DMS 273 (cell line): ENCODE measurements at regions not wholly inside any gene's neighbourhood (a gene's known extent, or its start where the extent isn't known, plus 50 kb on each side); places are given as distances from the start of the nearest gene placed in this dataset.

Experiments
- DNase-seq: peaks from one replicate; lab custom pipeline; 2025; ENCODE audit not compliant: unreplicated experiment; lab: John Stamatoyannopoulos, UW

DNA sequence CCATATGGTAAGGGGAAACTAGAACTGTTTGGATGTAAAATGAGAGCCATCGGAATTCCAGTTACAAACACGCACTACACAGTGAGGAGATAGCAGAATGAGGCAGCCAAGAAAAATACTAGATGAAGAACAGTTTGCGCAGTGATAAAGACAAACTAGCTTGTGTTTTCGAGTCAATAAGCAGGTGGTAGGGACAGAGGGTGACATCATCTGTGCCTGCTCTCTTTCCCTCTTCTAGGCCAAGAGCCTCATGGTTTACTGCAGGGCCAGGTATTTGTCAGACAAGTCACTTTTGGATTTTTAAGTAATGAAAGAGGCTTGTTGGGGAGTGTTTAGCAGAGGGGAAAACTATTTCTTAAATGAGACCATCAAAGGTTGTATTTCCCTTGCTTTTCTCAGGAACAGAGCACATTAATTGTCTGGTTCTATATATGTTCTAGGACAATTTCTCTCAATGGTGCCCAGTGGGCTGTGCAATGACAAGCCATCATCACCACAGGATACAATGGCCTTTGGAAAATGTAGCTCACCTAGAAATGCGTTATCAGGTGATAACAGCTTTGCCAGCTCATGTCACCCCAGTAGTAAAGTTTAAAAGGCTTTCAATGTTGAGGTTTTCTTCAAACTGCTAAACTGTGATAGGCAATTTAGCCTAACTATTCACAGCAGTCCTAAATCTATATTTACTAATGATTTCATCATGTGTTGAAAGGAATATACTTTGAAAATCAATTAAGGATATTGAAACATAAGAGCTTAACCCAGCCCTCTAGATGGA, 1210.3 kb upstream of the ZEB2 start:
- peak; percentile 58 for DNase-seq

DNA sequence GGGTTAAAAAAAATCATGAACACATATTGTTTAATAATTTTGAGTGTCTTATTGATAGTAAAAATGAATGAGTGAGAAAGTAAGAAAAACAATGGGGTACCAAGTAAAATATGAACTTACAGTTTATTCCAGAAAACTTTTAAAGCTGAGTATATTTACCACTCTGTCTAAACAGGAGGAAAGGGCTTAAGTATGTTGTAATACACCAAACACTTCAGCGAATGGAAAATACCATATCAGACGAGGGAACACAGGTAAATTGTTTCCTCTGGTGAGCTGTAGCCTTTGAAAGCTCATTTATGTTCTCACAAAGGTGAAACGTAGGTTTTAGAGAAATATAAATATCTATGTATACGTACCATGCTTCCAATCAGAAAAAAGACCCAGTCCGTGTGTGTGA, 1209.6 kb upstream of the ZEB2 start:
- no peak for DNase-seq

DNA sequence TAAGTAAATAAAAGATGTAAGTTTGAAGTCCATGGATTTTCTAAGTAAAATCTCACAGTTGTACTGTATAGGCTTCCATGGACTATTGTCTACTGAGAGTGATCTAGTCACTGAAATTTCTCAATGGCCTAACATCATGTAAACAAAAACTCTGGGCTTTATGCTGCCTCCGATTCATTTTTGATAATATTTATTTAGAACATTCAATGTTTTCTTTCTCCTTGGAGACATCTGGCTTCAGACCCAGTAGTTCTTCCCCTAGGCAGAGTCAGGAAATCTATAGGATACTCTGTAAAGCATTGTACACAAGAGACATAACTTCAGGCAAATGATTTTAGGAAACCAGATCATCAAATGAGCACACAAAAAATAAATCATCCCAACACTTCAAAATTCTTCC, 1208.6 kb upstream of the ZEB2 start:
- DNase-seq, result no peak

DNA sequence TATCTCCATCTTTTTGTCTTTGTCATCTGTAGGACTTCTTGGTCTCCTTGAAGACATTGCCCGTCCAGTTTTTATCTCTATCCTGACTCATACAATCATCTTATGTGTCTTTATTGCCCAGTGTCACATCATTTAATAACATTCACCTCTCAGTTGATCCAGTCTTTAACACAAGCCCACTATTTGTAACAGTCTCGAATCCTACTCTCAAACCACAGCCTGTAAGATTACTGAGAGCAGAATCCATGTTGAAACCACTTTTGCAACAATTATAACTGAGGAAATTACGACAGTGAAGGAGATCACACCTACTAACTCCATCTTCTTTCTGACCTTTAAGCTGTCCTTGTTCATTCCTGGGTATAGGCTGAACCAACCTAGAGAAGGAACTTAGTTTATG, 1206.0 kb upstream of the ZEB2 start:
- no peak for DNase-seq

DNA sequence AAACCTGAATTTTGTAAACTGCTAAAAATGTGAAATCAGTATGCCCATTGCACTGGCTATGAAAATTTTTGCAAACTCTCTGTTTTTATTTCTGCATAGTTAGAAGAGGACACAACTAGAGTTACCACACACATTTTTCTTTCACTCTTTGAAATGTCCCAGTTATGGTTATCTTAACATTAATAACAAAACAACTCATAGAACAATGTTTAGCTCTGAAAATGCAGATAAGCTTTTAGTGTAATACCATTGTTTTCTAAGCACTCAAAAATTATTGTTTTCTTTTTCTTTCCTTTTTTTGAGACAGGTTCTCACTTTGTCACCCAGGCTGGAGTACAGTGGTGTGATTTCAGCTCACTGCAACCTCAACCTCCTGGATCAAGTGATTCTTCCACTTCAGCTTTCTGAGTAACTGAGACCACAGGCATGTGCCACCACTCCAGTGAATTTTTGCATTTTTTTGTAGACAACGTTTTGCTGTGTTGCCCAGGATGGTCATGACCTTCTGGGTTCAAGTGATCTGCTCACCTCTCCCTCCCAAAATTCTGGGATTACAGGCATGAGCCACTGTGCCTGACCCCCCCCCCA, 1204.5 kb upstream of the ZEB2 start:
- no peak for DNase-seq

DNA sequence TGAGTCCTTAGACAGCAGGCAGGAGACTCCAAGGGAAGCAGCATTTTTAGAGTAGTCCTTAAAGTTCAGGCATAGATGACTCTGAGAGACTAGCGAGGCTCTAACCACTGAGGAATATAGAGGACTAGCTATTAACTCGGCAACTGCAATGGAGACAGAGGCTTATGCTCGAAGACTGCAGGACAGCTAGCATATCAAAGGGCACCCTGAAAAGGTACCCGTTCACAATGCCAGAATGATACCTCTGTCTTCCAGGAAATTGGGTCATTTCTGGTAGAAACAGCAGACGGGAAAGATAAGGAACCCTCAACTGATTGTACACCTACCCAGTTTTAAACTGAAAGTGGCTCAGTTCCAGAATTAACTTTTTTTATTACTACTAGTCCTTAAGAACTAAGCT, 1204.0 kb upstream of the ZEB2 start:
- DNase-seq, result no peak

DNA sequence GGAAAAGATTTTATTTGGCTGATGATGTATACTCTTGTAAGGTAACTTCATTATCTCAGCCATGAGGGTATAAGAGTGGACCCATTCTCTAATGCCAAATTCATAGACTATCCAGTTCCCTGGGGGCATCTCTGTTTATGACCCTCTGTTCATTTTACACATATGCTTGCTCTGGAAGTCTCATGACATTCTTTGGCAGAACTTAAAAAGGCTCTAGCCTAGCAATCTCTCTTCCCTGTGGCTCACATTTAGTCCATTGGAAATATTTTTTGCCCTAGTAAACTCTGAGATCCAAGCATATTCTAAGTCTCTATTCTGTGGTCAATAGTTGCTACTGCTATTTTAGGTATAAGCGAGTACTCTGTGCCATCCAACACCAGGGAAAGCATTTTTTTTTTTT, 1201.8 kb upstream of the ZEB2 start:
- no peak for DNase-seq

DNA sequence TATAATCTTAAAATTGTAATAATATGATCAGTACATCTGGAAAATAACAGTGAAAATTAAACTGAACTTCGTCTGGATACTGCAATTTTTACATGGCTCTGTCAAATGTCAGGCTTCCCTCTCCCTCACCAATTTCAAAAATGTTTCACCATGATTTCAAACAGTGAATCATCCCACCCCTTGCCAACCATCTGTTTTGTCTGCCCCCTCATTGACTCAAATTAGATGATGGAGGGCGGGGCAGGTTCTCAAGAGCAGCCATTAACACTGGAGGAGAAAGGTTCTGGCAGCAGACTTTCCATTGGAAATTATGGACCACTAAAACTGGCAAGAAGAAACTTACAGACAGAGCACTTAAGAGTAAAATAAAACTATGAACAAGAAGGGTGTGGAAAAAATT, 1195.7 kb upstream of the ZEB2 start:
- peak; percentile 56 for DNase-seq

DNA sequence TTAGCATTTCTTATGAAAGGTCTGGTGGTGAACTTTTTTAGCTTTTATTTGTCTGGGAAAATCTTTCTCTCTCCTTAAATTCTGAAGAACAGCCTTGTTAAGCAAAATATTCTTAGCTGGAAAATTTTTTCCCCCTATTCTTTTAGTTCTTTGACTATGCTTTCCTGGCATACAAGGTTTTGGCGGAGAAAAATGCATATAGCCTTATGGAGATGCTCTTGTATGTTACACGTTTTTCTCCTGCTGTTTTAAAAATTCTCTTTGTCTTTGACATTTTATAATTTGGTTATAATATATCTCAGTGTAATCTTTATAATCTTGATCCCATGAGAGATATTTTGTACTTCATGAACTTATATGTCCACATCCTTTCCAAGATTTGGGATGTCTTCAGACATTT, 1190.4 kb upstream of the ZEB2 start:
- DNase-seq, result no peak

DNA sequence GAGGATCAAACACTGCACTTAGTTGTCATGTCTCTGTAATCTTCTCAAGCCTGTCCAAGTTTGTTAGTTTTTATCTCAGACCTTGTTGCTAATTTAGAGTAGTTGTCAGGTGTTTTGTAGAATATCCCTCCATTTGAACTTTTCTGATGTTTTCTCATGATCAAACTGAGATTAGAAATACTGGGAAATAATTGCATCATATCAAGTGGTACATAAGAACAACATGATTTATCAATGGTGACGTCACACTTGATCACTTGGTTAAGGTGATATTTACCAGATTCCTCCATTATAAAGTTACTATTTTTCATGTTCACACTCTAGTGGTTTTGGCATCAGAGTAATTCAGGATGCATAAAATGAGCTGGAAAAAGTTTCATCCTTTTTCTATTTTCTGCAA, 1182.4 kb upstream of the ZEB2 start:
- no peak for DNase-seq

DNA sequence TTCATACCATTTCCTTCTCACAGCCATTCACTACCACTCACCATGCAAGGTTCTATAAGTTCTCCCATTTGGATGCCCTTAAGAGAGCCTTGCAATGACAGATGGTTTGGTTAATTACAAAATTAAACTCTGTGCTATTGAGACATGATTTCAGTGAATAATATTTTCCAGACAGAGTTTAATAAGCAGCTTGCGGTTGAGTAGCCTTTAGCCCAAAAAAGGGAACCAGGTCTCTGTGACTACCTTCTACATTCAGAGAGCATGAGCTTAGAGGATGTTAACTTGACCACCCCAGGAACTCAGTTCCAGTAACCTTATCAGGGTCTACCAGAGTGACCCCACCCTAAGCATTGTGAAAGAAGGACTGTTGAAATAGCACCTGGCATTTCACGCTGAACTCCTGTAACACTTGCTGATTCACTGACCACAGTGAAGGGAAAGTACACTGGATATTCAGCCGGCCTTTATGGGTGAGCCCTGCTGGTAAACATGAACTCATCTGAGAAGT, 1173.1 kb upstream of the ZEB2 start:
- peak; percentile 70 for DNase-seq

DNA sequence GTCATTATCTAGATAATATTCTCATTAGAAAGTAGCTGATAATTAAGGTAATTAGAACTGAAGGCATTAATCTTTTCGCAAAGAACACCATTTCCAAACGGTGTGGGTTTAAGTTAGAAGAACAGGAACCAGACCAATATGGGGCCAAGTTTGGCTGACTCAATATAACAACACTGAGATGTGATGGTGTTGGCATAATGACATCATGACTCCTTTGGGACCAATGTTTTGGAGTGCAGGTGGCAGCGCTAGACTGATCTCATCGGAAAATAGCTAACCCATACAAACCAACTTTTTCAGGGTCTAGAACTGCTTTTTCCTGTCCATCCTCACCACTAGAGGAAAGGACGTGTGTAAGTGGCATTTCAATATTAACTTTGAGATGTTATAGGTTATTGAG, 1171.7 kb upstream of the ZEB2 start:
- peak; percentile 13 for DNase-seq

DNA sequence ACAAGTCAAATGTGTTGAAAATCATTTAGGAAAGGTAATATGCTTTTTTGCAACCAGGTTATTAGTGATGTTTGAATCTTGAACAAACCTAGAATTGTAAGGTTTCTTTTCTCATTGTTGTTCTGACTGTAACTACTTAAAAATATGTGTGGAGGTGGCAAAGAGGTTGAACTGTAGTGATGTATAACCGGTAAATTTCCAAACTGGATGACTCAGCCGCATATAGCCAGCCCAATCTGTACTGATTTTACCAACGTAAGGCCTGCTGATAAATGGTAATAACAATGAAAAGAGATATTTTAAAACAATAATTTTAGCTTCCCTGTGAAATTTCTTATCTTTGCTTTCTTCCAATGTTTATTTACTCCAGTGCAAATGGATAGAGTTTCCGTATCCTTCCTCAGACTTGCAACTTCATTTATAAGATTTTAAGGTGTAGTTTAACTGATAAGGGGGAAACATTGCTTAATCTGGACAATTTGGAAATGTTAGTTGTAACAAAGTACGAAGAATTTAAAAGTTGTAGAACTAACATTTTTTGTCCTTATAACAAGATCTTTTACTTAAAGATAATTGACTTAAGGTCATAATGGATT, 1170.4 kb upstream of the ZEB2 start:
- DNase-seq, result no peak

DNA sequence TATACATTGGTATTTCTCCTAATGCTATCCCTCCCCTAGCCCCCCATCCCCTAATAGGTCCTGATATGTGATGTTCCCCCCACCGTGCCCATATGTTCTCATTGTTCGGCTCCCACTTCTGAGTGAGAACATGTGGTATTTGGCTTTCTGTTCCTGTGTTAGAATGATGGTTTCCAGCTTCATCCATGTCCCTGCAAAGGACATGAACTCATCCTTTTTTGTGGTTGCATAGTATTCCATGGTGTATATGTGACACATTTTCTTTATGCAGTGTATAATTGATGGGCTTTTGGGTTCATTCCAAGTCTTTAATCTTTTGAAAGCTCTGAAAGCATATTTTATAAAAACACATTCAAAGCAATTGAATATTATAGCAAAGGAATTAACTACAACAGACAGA, 1169.4 kb upstream of the ZEB2 start:
- DNase-seq, result no peak

DNA sequence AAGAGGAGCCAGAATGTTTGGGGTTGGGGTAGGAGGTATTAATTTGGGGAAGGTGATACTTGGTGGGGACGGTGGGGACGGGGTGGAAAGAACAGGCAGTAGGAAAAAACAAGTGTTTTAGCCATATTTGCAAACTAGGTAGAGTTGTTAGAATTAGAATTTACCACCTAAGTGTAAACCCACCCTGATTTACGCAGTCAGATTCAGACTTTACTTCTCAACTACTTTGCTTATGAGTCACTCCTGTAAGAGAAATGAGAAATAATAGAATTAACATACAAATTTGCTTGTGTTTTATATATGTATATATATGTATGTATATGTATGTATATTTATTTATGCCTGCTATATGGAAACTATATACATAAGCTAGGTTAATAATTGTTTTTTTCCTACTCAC, 1168.2 kb upstream of the ZEB2 start:
- DNase-seq, result no peak

DNA sequence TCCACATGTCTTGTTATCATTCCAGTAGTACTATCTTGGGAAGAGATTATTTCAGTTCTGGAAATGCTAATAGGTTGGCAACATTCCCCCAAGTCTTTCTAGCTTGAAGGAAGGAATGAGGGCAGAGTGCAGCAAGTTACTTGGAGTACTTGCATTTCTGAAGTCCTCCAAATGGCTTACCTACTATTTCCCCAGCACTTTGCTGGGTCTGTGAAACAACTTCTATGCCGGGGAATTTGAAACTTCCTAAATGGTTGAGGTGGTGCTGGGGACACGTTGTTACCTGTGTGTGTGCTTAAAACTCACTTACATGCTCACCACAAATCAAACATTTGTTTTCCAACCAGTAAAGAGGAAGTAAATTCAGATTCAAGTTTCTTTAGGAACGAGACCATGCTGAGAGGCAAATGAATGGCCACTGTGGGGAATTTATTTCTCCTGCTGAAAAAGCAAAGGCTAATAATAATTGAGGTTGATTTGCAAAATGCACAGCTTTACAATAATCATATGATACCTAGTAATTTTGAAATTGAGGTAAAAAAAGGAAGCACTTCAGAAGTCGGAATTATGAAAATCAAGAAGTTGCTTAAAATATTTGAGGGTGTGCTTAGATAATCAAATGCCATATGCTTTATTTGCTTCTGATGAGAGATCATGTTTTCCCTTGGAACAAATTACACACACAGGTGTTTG, 1167.7 kb upstream of the ZEB2 start:
- DNase-seq, result peak; percentile 34

DNA sequence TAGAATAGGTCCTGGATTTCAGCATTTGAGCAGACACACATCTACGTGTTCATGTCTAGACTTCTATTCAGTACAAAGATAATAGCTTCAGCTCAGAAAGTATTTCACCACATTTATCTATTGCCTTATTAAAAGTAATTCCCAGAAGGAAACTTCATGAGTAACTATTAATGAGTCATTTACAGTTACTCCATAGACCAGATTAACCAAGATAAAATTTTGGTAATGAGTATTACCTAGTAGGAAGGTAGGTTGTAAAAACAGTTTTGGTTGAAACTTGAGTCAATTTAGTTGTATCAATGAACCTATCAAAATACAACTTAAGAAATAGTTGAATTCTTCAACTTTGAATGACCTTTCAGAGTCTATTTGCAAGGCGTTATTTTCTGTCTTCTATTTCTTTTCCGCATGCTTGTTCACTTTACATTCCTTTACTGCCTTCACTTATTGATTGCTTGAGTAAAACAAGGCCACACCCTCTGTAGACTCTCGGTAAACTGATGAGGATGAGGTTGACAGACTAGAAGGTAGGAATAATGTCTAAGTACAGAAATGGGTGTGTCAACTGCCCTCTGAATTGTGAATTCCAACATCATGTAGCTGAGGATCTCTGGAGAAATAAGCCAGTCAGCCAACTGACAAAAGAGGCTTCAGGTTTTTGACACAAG, 1165.6 kb upstream of the ZEB2 start:
- DNase-seq, result no peak

DNA sequence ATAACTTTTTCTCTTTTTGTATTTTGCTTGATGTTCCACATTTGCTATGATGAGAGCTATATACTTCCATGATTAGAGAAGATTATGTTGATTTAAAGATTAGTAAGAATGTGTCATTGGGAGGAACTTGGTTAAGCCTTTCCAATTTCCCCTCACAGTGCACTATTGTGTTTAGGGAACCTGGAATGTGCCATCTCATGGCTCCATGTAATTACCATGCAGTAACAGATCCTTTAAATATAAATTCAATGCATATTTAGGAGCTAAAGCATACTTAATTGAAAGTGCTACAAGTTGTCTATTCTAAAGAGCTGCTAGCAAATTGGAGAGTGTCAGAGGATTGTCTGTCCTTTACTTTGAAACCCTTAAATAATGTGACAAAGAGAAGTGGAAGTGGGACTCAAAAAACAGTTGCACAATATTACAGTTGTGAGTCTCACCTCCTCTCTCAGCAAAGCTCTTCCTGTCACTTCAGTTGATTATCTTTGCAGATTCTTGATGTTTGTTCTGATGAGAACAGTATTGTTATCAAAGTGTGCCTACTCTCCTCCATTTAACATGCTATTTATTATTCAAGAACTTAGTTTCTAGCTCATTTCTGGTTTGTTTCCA, 1162.7 kb upstream of the ZEB2 start:
- no peak for DNase-seq

DNA sequence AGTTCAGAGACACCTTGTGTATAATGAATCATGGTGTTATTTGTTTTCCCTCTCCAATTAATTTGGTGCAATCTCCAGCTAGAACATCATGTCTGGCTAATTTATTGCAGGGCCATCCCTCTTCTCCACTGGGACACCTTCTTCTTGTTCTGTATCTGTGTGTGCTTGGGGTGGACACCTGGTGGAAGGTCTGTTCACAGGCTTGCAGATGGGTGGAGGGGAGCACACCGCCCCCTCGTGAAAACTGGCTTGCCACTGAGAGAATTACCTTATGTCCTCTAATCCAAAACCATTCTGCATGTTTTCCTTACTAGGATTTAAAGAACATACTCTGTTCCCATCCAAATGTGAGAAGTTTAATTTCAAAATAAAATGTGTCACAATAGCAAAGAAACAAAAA, 1160.4 kb upstream of the ZEB2 start:
- no peak for DNase-seq

DNA sequence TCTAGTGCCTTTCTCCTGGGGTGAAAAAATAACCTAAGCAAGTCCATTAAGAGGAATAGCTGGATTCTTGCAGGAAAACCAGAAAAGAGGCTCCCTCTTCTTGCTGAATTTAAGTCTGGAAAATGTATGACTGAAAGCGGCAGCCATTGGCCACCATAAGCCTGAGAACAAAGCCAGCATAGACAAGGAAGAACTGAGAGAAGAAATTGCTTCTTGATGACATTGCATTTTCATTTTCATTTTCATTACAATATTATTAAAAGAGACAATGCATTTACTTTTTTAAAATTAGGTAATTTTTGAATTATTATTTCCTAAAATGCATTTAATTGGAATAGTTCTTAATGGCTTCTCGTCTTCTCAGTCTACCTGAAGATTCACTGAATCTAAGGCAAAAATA, 1157.5 kb upstream of the ZEB2 start:
- no peak for DNase-seq

DNA sequence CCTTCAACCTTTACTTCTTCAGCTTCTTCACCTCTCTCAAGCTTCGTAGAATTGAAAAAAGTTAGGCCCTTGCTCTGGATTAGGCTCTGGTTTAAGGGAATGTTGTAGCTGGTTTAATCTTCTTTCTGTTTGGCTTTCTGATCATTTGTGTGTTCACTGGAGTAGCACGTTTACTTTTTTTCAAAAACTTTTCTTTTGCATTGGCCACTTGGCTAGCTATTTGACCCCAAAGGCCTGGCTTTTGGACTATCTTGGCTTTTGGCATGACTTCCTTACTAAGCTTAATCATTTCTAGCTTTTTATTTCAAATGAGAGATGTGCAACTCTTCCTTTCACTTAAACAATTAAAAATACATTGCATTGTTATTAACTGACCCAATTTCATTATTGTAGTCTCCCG, 1154.8 kb upstream of the ZEB2 start:
- DNase-seq, result no peak
